ENCODE measurements at regions not wholly inside any gene's neighbourhood (a gene's known extent, or its start where the extent isn't known, plus 50 kb on each side); places are given as distances from the start of the nearest gene placed in this dataset.

- TF ChIP-seq EP300 (IDR thresholded peaks at IDR 0.05) (no peak), POLR2A (IDR thresholded peaks at IDR 0.05) (no peak), POLR2AphosphoS5 (IDR thresholded peaks at IDR 0.05) (no peak)
- TF ChIP-seq, protein P1, sequence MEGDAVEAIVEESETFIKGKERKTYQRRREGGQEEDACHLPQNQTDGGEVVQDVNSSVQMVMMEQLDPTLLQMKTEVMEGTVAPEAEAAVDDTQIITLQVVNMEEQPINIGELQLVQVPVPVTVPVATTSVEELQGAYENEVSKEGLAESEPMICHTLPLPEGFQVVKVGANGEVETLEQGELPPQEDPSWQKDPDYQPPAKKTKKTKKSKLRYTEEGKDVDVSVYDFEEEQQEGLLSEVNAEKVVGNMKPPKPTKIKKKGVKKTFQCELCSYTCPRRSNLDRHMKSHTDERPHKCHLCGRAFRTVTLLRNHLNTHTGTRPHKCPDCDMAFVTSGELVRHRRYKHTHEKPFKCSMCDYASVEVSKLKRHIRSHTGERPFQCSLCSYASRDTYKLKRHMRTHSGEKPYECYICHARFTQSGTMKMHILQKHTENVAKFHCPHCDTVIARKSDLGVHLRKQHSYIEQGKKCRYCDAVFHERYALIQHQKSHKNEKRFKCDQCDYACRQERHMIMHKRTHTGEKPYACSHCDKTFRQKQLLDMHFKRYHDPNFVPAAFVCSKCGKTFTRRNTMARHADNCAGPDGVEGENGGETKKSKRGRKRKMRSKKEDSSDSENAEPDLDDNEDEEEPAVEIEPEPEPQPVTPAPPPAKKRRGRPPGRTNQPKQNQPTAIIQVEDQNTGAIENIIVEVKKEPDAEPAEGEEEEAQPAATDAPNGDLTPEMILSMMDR (IDR thresholded peaks at IDR 0.05) = no peak
- H3K4me1 ChIP-seq = no peaks in the 10 kb centered on the region
- no peaks in the 10 kb centered on the region for H3K9me3 ChIP-seq
- H3K4me3 ChIP-seq = no peak overlapping the region
- no peak overlapping the region for H3K27ac ChIP-seq
- WGBS = 77% methylated on average over 3 of the region's 3 CpGs
- no peaks in the 10 kb centered on the region for H3K27me3 ChIP-seq
- no peaks in the 10 kb centered on the region for H3K36me3 ChIP-seq
- DNase-seq (ENCODE audit: low spot score in 2 of 2) = no peak
These were observed 524.1 kb upstream of the MEF2C start for GRCh38 chr5:89407054-89407453.

- Histone ChIP-seq H3K27me3 (no peaks in the 10 kb centered on the region), H3K4me1 (no peaks in the 10 kb centered on the region), H3K36me3 (no peaks in the 10 kb centered on the region), H3K9me3 (no peaks in the 10 kb centered on the region), H3K27ac (no peak overlapping the region), H3K4me3 (no peak overlapping the region)
- no peak for TF ChIP-seq POLR2AphosphoS5 (IDR thresholded peaks at IDR 0.05)
- TF ChIP-seq EP300 (IDR thresholded peaks at IDR 0.05) = no peak
- TF ChIP-seq POLR2A (IDR thresholded peaks at IDR 0.05) = no peak
- TF ChIP-seq, protein P1 (IDR thresholded peaks at IDR 0.05) = no peak
- DNase-seq (ENCODE audit: low spot score in 2 of 2) = no peak
- WGBS = 94% methylated on average over 1 of the region's 1 CpG
These were observed 518.7 kb upstream of the MEF2C start for GRCh38 chr5:89401659-89402058.

GRCh38 chr5:89401012-89401411, 518.0 kb upstream of the MEF2C start:
- DNase-seq (ENCODE audit: low spot score in 2 of 2) = no peak
- H3K4me1 ChIP-seq = no peaks in the 10 kb centered on the region
- H3K9me3 ChIP-seq = no peaks in the 10 kb centered on the region
- H3K36me3 ChIP-seq = no peaks in the 10 kb centered on the region
- no peaks in the 10 kb centered on the region for H3K27me3 ChIP-seq
- H3K4me3 ChIP-seq = no peak overlapping the region
- H3K27ac ChIP-seq = no peak overlapping the region
- TF ChIP-seq, protein P1 (IDR thresholded peaks at IDR 0.05) = no peak
- TF ChIP-seq POLR2A (IDR thresholded peaks at IDR 0.05) (no peak), EP300 (IDR thresholded peaks at IDR 0.05) (no peak), POLR2AphosphoS5 (IDR thresholded peaks at IDR 0.05) (no peak)
- 100% methylated on average over 3 of the region's 3 CpGs for WGBS

GRCh38 chr5:89399548-89399947, 516.6 kb upstream of the MEF2C start:
- no peaks in the 10 kb centered on the region for H3K27me3 ChIP-seq
- no peaks in the 10 kb centered on the region for H3K36me3 ChIP-seq
- H3K4me3 ChIP-seq = no peak overlapping the region
- H3K9me3 ChIP-seq = no peaks in the 10 kb centered on the region
- no peaks in the 10 kb centered on the region for H3K4me1 ChIP-seq
- H3K27ac ChIP-seq = no peak overlapping the region
- 37% methylated on average over 1 of the region's 1 CpG for WGBS
- DNase-seq (ENCODE audit: low spot score in 2 of 2) = no peak
- no peak for TF ChIP-seq POLR2AphosphoS5 (IDR thresholded peaks at IDR 0.05)
- TF ChIP-seq EP300 (IDR thresholded peaks at IDR 0.05) = no peak
- TF ChIP-seq, protein P1 (IDR thresholded peaks at IDR 0.05) = no peak
- no peak for TF ChIP-seq POLR2A (IDR thresholded peaks at IDR 0.05)

DNA sequence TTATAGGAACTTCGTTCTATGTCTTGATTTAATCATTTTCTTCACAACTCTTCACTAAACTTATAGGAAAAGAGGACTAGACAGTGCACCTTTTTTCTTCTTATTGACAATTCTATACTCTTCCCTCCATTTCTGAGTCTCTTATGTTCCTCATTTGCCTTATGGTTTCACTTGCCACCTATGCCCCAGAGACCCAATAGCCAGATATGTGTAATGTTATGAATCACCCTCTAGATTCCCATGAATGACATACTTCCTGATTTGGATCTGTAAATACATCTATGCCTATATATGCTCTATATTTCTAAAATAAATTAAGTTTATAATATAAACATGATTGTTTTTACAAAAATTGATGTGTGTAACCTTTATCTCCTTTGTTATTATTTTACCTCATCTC, 514.1 kb upstream of the MEF2C start:
- DNase-seq (ENCODE audit: low spot score in 2 of 2) = no peak
- WGBS = 76% methylated on average over 1 of the region's 1 CpG
- no peak overlapping the region for H3K27ac ChIP-seq

More for the DNA sequence above, 514.1 kb upstream of the MEF2C start:
- Histone ChIP-seq H3K4me3 (no peak overlapping the region), H3K4me1 (no peaks in the 10 kb centered on the region), H3K27me3 (no peaks in the 10 kb centered on the region), H3K9me3 (no peaks in the 10 kb centered on the region), H3K36me3 (no peaks in the 10 kb centered on the region)
- no peak for TF ChIP-seq EP300 (IDR thresholded peaks at IDR 0.05)
- TF ChIP-seq POLR2AphosphoS5 (IDR thresholded peaks at IDR 0.05) = no peak
- TF ChIP-seq, protein P1 (IDR thresholded peaks at IDR 0.05) = no peak
- no peak for TF ChIP-seq POLR2A (IDR thresholded peaks at IDR 0.05)
